Spinal cord (tissue), 9 donors: ENCODE measurements at regions not wholly inside any gene's neighbourhood (a gene's known extent, or its start where the extent isn't known, plus 50 kb on each side); places are given as distances from the start of the nearest gene placed in this dataset.

Experiments
- DNase-seq, 6 donors: peaks; one replicate each; pipeline versions ENCODE4 v3.0.0 to v3.0.0-alpha.2; 2013 to 2015; ENCODE audit warnings: low spot score in 6 of 6, low read depth in 4 of 6
- H3K27ac ChIP-seq: one replicate; pipeline ENCODE4 v1.5.1; 2013; ENCODE audit warnings: low read depth, low read length, control low read depth
- H3K27me3 ChIP-seq: one replicate; pipeline ENCODE4 v1.6.1; 2013; ENCODE audit warnings: low read length; ENCODE audit not compliant: control insufficient read depth, insufficient read depth
- H3K36me3 ChIP-seq: one replicate; pipeline ENCODE4 v1.6.1; 2013; ENCODE audit warnings: low read length; ENCODE audit not compliant: control insufficient read depth, insufficient read depth
- H3K4me1 ChIP-seq: one replicate; pipeline ENCODE4 v1.6.1; 2013; ENCODE audit warnings: low read length; ENCODE audit not compliant: control insufficient read depth, insufficient read depth
- H3K4me3 ChIP-seq: one replicate; pipeline ENCODE4 v1.5.1; 2013; ENCODE audit warnings: low read depth, low read length, control low read depth
- H3K9me3 ChIP-seq: one replicate; pipeline ENCODE4 v1.6.1; 2013; ENCODE audit warnings: low read length; ENCODE audit not compliant: control insufficient read depth, insufficient read depth
- WGBS: methylation state at CpG from one replicate; pipeline ENCODE4 v1.1.5; 2013; ENCODE audit warnings: missing lambda C conversion rate; ENCODE audit not compliant: insufficient coverage; 5-methylcytosine and 5-hydroxymethylcytosine counted together
- donor health status: healthy.

GRCh38 chr15:39393575-39394335 lies 187.1 kb upstream of the THBS1 start:
- H3K9me3 ChIP-seq, result no peaks in the 10 kb centered on the region
- H3K27me3 ChIP-seq, result no peaks in the 10 kb centered on the region
- DNase-seq, result no peak
- no peaks in the 10 kb centered on the region for H3K36me3 ChIP-seq
- H3K27ac ChIP-seq, result no peak overlapping the region
- 76% methylated on average over 3 of the region's 4 CpGs for WGBS
- H3K4me3 ChIP-seq, result no peak overlapping the region
- H3K4me1 ChIP-seq, result no peaks in the 10 kb centered on the region

DNA sequence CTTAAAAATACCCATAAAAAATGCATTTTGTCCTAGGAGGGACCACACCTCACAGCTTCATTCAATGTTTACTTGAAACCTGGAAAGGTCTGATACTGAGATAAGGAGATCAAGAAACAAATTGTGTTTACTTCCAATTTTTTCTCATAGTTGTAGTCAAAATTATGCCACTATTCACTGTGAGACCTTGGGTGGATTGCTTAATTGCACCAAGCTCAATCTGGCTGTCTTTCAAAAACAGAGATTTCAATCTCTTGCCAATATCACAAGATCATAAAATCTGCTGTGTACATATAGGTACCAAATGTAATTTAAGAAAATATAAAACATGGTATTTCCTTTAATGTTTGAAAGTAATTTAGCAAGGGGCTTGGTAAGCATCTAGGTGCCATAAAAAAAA lies 186.4 kb upstream of the THBS1 start:
- no peaks in the 10 kb centered on the region for H3K9me3 ChIP-seq
- no peaks in the 10 kb centered on the region for H3K36me3 ChIP-seq
- peak in 1 of 6 donors; percentile 13 for DNase-seq

GRCh38 chr15:39396979-39397615 lies 183.8 kb upstream of the THBS1 start:
- no peak for DNase-seq
- no peaks in the 10 kb centered on the region for H3K27me3 ChIP-seq
- no peaks in the 10 kb centered on the region for H3K9me3 ChIP-seq
- no peak overlapping the region for H3K4me3 ChIP-seq
- WGBS, result 89% methylated on average over 7 of the region's 8 CpGs
- H3K27ac ChIP-seq, result no peak overlapping the region
- H3K36me3 ChIP-seq, result no peaks in the 10 kb centered on the region
- H3K4me1 ChIP-seq, result no peaks in the 10 kb centered on the region

More for the DNA sequence above, 186.4 kb upstream of the THBS1 start:
- Histone ChIP-seq H3K4me1 (no peaks in the 10 kb centered on the region), H3K27me3 (no peaks in the 10 kb centered on the region), H3K27ac (no peak overlapping the region), H3K4me3 (no peak overlapping the region)

DNA sequence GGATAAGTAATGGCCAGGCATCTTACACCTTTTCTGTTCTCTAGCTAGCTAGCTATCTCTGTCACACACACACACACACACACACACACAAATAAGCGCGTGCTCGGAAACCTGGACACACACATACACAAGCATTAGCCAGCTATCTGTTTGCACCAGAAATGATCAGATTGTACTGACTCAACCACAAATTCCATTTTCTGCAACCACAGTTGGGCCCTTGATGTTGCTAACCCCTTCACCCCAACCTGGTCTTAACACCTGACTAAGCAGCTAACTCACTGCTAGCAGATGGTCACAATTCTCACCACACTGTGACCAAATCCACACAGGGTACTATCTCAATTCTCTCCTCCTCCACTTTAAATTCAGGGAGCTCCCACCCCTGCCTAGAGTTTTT lies 183.0 kb upstream of the THBS1 start:
- H3K27me3 ChIP-seq, result no peaks in the 10 kb centered on the region
- no peaks in the 10 kb centered on the region for H3K36me3 ChIP-seq
- H3K4me1 ChIP-seq, result no peaks in the 10 kb centered on the region
- no peak for DNase-seq
- no peak overlapping the region for H3K4me3 ChIP-seq
- WGBS, result 94% methylated on average over 3 of the region's 3 CpGs
- no peaks in the 10 kb centered on the region for H3K9me3 ChIP-seq
- H3K27ac ChIP-seq, result no peak overlapping the region

DNA sequence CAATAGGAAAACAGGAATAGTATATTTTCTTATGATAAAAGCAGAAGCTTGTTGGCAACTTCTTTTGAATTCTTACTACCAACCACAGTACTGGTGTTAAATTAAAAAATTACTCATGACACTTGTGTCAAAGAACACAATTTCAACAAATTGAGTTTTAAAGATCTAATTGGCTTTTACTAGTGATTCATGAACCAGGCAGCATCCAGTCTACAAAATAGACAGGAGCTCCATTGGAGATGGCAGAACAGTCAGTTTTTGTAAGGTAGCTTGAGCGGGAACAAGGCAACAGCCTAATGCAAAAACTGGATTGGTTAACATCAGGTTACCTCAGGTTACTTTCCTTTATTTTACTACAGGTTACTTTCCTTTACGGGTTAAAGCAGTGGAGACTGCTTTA lies 181.3 kb upstream of the THBS1 start:
- H3K9me3 ChIP-seq, result no peaks in the 10 kb centered on the region
- no peaks in the 10 kb centered on the region for H3K27me3 ChIP-seq
- H3K36me3 ChIP-seq, result no peaks in the 10 kb centered on the region
- H3K4me1 ChIP-seq, result no peaks in the 10 kb centered on the region
- DNase-seq, result no peak
- H3K4me3 ChIP-seq, result no peak overlapping the region
- H3K27ac ChIP-seq, result no peak overlapping the region
- WGBS, result 100% methylated on average over 1 of the region's 2 CpGs

DNA sequence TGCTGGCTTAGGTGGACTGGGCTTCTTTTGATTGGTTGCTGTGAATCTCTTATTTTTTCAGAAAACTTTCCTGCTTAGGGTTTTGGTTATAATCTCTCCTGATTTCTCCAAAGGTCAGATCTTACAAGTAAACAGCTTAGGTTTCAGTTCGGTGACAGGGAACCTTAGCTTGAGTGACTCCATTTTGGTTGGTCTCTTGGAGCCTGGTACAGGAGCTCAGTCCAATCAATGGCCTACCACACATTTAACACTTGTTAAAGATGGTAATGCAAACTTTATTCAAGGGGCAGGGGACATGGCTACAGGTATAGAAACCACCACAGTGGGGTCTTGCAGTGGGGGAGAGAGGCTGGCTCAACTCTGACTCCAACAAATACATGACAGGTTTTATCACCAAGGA lies 180.9 kb upstream of the THBS1 start:
- DNase-seq, result no peak
- Histone ChIP-seq H3K4me1 (no peaks in the 10 kb centered on the region), H3K9me3 (no peaks in the 10 kb centered on the region), H3K27me3 (no peaks in the 10 kb centered on the region), H3K4me3 (no peak overlapping the region), H3K36me3 (no peaks in the 10 kb centered on the region), H3K27ac (no peak overlapping the region)
- WGBS, result no CpG with 5 or more reads among the region's 1 CpG

- no peaks in the 10 kb centered on the region for H3K36me3 ChIP-seq
- H3K27me3 ChIP-seq, result no peaks in the 10 kb centered on the region
- H3K4me1 ChIP-seq, result no peaks in the 10 kb centered on the region
- H3K27ac ChIP-seq, result no peak overlapping the region
- H3K4me3 ChIP-seq, result no peak overlapping the region
- DNase-seq, result no peak
- H3K9me3 ChIP-seq, result no peaks in the 10 kb centered on the region
- no CpG with 5 or more reads among the region's 7 CpGs for WGBS
Measured at GRCh38 chr15:39400821-39401550, 179.9 kb upstream of the THBS1 start.

DNA sequence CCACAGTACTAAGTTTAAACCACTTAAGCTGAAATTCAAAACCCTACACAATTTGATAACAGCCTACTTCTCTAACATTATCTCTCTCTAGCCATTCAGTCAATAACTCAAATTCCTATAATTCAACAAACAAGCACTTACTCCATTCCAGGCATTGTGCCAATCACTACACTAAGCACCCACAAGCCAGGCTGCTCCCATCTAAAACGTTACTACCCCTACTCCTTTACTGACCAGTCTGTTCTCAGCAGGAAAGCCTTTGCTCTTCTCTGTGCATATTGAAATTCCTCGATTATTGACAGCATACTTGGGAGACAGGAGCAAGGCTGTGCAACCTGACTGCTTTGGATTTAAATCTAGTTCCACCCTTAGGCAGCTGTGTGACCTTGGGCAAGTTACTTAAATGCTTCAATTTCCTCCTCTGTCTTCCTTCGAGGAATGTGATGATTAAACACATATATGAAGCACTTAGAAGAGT lies 177.2 kb upstream of the THBS1 start:
- WGBS, result 48% methylated on average over 2 of the region's 3 CpGs
- H3K9me3 ChIP-seq, result no peaks in the 10 kb centered on the region
- DNase-seq, result no peak
- H3K36me3 ChIP-seq, result no peaks in the 10 kb centered on the region
- H3K27me3 ChIP-seq, result no peaks in the 10 kb centered on the region
- no peak overlapping the region for H3K27ac ChIP-seq
- H3K4me3 ChIP-seq, result no peak overlapping the region
- no peaks in the 10 kb centered on the region for H3K4me1 ChIP-seq

DNA sequence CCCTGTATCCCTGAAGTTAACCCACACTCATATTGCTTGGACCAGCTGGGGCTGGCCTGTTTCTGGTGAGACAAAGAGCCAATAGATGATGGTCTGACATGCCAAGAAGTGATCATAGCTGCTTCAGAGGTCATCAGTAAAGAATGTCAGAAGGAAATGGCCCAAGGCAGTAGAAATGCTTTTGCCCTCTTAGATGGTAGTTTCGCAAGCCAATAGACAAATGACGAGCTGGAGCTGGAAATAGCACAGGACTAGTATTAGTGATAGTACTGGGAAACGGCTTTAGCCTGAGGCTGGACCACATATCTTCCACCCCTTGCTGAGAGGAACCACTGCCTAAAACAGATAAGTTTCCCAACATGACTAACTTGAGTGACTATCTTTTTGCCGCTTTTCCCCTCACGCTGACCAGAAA lies 176.1 kb upstream of the THBS1 start:
- no peaks in the 10 kb centered on the region for H3K27me3 ChIP-seq
- no peak overlapping the region for H3K4me3 ChIP-seq
- no peak overlapping the region for H3K27ac ChIP-seq
- H3K9me3 ChIP-seq, result no peaks in the 10 kb centered on the region
- no peak for DNase-seq
- no peaks in the 10 kb centered on the region for H3K4me1 ChIP-seq
- no peaks in the 10 kb centered on the region for H3K36me3 ChIP-seq
- 90% methylated on average over 4 of the region's 5 CpGs for WGBS
